ENCODE measurements at regions not wholly inside any gene's neighbourhood (a gene's known extent, or its start where the extent isn't known, plus 50 kb on each side); places are given as distances from the start of the nearest gene placed in this dataset.

DNA sequence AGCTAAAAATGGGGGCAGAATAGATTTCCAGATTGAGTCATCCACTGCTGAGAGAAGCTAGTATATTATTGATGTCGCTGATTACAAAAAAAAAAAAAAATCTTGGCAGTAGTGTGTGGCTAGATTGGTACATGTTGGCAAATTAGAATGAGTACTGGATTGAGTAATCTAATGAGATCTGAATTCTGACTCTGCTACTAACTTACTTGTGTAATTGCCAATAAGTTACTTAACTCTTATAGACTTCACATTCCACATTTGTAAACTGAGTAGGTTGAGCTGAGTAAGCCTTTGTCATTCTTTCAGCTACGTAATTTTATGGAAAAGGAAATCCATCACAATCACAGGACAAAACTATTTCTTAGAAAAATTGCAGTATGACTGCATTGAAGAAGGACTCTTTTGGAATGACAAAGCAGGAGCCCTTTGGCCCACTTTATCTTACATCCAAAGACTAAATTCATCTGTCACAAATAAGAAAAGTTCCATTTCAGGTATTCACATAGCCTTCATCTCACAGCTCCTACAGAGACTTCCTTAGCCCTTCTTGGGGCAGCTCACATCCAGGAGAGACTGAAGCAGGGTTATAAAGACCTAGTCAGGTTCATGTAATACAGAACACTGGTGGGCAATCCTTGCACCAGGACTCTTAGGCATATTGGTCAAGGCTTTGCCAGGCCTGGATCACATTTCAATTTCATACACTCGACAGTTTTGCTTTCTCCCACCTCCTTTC is 197.3 kb upstream of the CPNE8 start:
- H3K27ac Mint-ChIP-seq, result no peak overlapping the region
- H3K27me3 Mint-ChIP-seq (ENCODE audit: low read depth), result no peaks in the 10 kb centered on the region
- Histone ChIP-seq H3T11ph (ENCODE audit: low read length) (no peak overlapping the region), H2BK15ac (ENCODE audit: low read depth, low read length) (no peak overlapping the region), H3K23ac (ENCODE audit: insufficient read length, low read depth, low read length) (no peak overlapping the region), H3K4me1 (ENCODE audit: insufficient read depth, low read length) (peaks cover 5% of the 10 kb centered on the region; the same call in 1 of the 2 replicates), H3K23me2 (ENCODE audit: insufficient read length, low read depth, low read length, poor library complexity, severe bottlenecking) (no peaks in the 10 kb centered on the region), H3K18ac (ENCODE audit: insufficient read length, low read depth, low read length) (no peak overlapping the region), H3K27ac (ENCODE audit: insufficient read length, low read depth, low read length) (no peak overlapping the region), H3K9ac (ENCODE audit: extremely low read depth, insufficient read length, low read length) (no peak overlapping the region), H3K79me1 (ENCODE audit: insufficient read depth, low read depth, low read length, poor library complexity, severe bottlenecking) (no peaks in the 10 kb centered on the region), H3K27me3 (ENCODE audit: insufficient read depth, low read length) (no peaks in the 10 kb centered on the region), H4K8ac (replicated peaks; ENCODE audit: insufficient read length, low read depth, low read length) (no peak overlapping the region), H2BK20ac (ENCODE audit: low read depth, low read length, poor library complexity, severe bottlenecking) (no peak overlapping the region), H2BK12ac (ENCODE audit: insufficient read length, low read depth, low read length) (no peak overlapping the region), H2AK5ac (ENCODE audit: insufficient read length, low read length) (no peak overlapping the region), H2AFZ (ENCODE audit: low read length) (no peak overlapping the region), H3K4me2 (ENCODE audit: insufficient read depth, insufficient read length, low read length) (no peak overlapping the region), H3K14ac (ENCODE audit: insufficient read depth, low read length) (no peak overlapping the region), H2BK5ac (ENCODE audit: insufficient read length, low read length) (no peak overlapping the region), H4K91ac (ENCODE audit: insufficient read length, low read depth, low read length) (no peak overlapping the region), H4K20me1 (ENCODE audit: control insufficient read depth, insufficient read depth, insufficient read length) (no peaks in the 10 kb centered on the region), H3K4ac (ENCODE audit: low read depth, low read length) (no peak overlapping the region), H2BK120ac (ENCODE audit: low read depth, low read length, poor library complexity, severe bottlenecking) (no peak overlapping the region), H3K56ac (ENCODE audit: insufficient read length, low read depth, low read length) (no peak overlapping the region), H3K9me3 (ENCODE audit: control insufficient read depth, low read depth, low read length) (no peaks in the 10 kb centered on the region), H4K5ac (ENCODE audit: insufficient read length, low read depth, low read length) (no peak overlapping the region), H3K79me2 (ENCODE audit: insufficient read depth, low read length) (no peaks in the 10 kb centered on the region)
- H3K4me1 Mint-ChIP-seq, result peaks cover 8 to 18% of the 10 kb centered on the region in 2 experiments; a peak in 3 of 4 replicates
- no peak overlapping the region; a peak in 1 of 5 replicates for H3K4me3 Mint-ChIP-seq
- DNase-seq, result no peak
- WGBS (ENCODE audit: extremely low coverage, insufficient read length, low lambda C conversion rate), result no CpG with 5 or more reads among the region's 3 CpGs
- H3K9me3 Mint-ChIP-seq, result peaks cover 0 to 3% of the 10 kb centered on the region in 2 experiments; a peak in 3 of 5 replicates
- H3K36me3 Mint-ChIP-seq (ENCODE audit: insufficient read depth in 1 of 3, low read depth in 3 of 3), result 0 out of 7 replicates have a peak, but pooled peaks cover 0 to 3% (median 0%) of the 10 kb centered on the region in 3 experiments
- TF ChIP-seq, protein P1, sequence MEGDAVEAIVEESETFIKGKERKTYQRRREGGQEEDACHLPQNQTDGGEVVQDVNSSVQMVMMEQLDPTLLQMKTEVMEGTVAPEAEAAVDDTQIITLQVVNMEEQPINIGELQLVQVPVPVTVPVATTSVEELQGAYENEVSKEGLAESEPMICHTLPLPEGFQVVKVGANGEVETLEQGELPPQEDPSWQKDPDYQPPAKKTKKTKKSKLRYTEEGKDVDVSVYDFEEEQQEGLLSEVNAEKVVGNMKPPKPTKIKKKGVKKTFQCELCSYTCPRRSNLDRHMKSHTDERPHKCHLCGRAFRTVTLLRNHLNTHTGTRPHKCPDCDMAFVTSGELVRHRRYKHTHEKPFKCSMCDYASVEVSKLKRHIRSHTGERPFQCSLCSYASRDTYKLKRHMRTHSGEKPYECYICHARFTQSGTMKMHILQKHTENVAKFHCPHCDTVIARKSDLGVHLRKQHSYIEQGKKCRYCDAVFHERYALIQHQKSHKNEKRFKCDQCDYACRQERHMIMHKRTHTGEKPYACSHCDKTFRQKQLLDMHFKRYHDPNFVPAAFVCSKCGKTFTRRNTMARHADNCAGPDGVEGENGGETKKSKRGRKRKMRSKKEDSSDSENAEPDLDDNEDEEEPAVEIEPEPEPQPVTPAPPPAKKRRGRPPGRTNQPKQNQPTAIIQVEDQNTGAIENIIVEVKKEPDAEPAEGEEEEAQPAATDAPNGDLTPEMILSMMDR (conservative IDR thresholded peaks at IDR 0.05), result no peak

Data from H9 (cell line).